PFSK-1 (cell line): ENCODE measurements at regions not wholly inside any gene's neighbourhood (a gene's known extent, or its start where the extent isn't known, plus 50 kb on each side); places are given as distances from the start of the nearest gene placed in this dataset.

Experiments used
- POLR2AphosphoS5 ChIP-seq: IDR thresholded peaks from 2 replicates; pipeline ENCODE4 v1.6.1; 2012; ENCODE audit warnings: low read depth, mild to moderate bottlenecking, control low read depth, low read length, moderate library complexity
- SIN3A ChIP-seq: IDR thresholded peaks from 2 replicates; pipeline ENCODE4 v1.6.1; 2012; ENCODE audit warnings: mild to moderate bottlenecking, low read length, moderate library complexity, borderline replicate concordance; ENCODE audit not compliant: insufficient read depth
- TAF1 ChIP-seq: IDR thresholded peaks from 2 replicates; pipeline ENCODE4 v1.6.1; 2012; ENCODE audit warnings: low read length, control low read depth, borderline replicate concordance; ENCODE audit not compliant: insufficient read depth
- TF ChIP-seq, protein P1 (sequence below), 2 experiments: IDR thresholded peaks; 2 replicates each; pipeline versions ENCODE4 v1.6.1 to v1.8.0; 2011 to 2012; ENCODE audit warnings: low read depth in 2 of 2, low read length in 2 of 2, control low read depth in 1 of 2, inconsistent platforms in 1 of 2, mild to moderate bottlenecking in 1 of 2, moderate library complexity in 1 of 2; ENCODE audit not compliant: insufficient read depth in 1 of 2

DNA sequence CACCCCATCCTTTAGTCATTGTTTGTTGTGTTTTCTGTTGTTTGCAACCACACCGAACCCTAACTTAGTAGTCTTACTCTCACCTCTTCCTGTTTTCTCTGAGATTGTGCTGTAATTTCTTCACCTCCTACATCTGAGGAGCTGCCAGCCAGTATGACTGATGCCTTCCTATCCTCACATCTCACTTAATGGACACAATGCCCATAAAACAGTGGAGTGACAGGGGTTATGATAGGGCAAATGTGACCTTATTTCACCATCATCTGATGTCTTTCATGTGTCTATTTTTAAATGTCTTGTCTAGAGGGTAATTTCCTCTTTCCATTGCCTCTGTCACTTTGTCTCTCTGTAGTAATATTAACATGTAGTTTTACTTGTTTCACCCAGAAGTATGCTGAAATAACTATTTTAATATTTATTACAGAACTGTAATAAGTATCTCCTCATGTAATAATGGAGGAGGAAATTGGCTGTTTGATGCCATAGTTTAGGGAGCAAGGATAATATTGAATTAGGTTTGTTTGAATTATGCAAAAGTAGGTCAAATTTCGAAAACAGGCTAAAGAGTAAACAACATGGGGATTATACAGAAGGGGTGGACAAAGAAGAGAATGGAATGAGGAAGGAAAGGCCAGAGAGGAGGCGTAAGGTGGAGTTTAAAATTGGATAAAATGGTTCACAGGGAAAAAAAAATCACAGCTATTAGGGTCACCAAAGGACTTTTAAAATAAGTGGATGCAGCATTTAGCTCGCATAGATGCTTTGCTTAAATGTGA lies 103.5 kb upstream of the SPRY2 start:
- no peak for TF ChIP-seq POLR2AphosphoS5
- TF ChIP-seq SIN3A = no peak
- no peak for TF ChIP-seq TAF1
- TF ChIP-seq, protein P1, sequence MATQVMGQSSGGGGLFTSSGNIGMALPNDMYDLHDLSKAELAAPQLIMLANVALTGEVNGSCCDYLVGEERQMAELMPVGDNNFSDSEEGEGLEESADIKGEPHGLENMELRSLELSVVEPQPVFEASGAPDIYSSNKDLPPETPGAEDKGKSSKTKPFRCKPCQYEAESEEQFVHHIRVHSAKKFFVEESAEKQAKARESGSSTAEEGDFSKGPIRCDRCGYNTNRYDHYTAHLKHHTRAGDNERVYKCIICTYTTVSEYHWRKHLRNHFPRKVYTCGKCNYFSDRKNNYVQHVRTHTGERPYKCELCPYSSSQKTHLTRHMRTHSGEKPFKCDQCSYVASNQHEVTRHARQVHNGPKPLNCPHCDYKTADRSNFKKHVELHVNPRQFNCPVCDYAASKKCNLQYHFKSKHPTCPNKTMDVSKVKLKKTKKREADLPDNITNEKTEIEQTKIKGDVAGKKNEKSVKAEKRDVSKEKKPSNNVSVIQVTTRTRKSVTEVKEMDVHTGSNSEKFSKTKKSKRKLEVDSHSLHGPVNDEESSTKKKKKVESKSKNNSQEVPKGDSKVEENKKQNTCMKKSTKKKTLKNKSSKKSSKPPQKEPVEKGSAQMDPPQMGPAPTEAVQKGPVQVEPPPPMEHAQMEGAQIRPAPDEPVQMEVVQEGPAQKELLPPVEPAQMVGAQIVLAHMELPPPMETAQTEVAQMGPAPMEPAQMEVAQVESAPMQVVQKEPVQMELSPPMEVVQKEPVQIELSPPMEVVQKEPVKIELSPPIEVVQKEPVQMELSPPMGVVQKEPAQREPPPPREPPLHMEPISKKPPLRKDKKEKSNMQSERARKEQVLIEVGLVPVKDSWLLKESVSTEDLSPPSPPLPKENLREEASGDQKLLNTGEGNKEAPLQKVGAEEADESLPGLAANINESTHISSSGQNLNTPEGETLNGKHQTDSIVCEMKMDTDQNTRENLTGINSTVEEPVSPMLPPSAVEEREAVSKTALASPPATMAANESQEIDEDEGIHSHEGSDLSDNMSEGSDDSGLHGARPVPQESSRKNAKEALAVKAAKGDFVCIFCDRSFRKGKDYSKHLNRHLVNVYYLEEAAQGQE (IDR thresholded peaks at IDR 0.05; ENCODE audit: insufficient read depth in 1 of 2, low read depth in 2 of 2, low read length in 2 of 2) = no peak
